GM13976 (cell line): ENCODE measurements at regions not wholly inside any gene's neighbourhood (a gene's known extent, or its start where the extent isn't known, plus 50 kb on each side); places are given as distances from the start of the nearest gene placed in this dataset.
"Not testable (repeated sequence)": the region's sequence is repeated elsewhere in the genome, so short reads cannot be mapped to it uniquely, and the experiment has no call there.

ENCODE experiments used
- DNase-seq: peaks from one replicate; pipeline ENCODE4 v3.0.0; 2012; ENCODE audit warnings: low spot score
- CTCF ChIP-seq: IDR thresholded peaks from 2 replicates; pipeline ENCODE4 v1.5.1; 2012; ENCODE audit warnings: borderline replicate concordance, mild to moderate bottlenecking; ENCODE audit not compliant: insufficient read depth; ENCODE audit errors: extremely low read depth, missing control alignments, control extremely low read depth
- in situ Hi-C: fragments of 300-500 bp; cut with MboI; formaldehyde crosslinking; loops from one replicate; pipeline ENCODE4 v1.12.0; 2022; ENCODE audit warnings: low sequenced_read_pairs, mixed read lengths, inconsistent platforms; ENCODE audit not compliant: unreplicated experiment

- no peak for TF ChIP-seq CTCF
- in situ Hi-C loops = no loop called here
- DNase-seq = no peak
These were observed 112.8 kb upstream of the PELI2 start for GRCh38 chr14:56005191-56006053.

- in situ Hi-C loops, DNase-seq: not testable (repeated sequence)
These were observed 110.7 kb upstream of the PELI2 start for GRCh38 chr14:56007491-56007890.

GRCh38 chr14:56008150-56008549 lies 110.1 kb upstream of the PELI2 start:
- TF ChIP-seq CTCF = no peak
- DNase-seq = no peak
- in situ Hi-C loops = no loop called here

GRCh38 chr14:56008661-56009060 lies 109.5 kb upstream of the PELI2 start:
- in situ Hi-C loops, DNase-seq: not testable (repeated sequence)

GRCh38 chr14:56023661-56024081 lies 94.5 kb upstream of the PELI2 start:
- no peak for TF ChIP-seq CTCF
- DNase-seq = no peak
- in situ Hi-C loops = no loop called here

GRCh38 chr14:56025191-56025590 lies 93.0 kb upstream of the PELI2 start:
- DNase-seq = no peak
- no peak for TF ChIP-seq CTCF
- in situ Hi-C loops = no loop called here

GRCh38 chr14:56026506-56026905 lies 91.7 kb upstream of the PELI2 start:
- in situ Hi-C loops = no loop called here
- no peak for TF ChIP-seq CTCF
- DNase-seq = no peak
